Liver (tissue), 8 donors: ENCODE measurements at regions not wholly inside any gene's neighbourhood (a gene's known extent, or its start where the extent isn't known, plus 50 kb on each side); places are given as distances from the start of the nearest gene placed in this dataset.

Experiments used
- DNase-seq: peaks from one replicate; pipeline ENCODE4 v3.0.0-alpha.2; 2017; ENCODE audit warnings: low spot score
- H3K27ac ChIP-seq, 2 donors: one replicate each; pipeline ENCODE4 v1.7.0; 2013; ENCODE audit warnings: inconsistent platforms in 2 of 2, low read length in 2 of 2, control low read depth in 1 of 2, low read depth in 1 of 2, mild to moderate bottlenecking in 1 of 2
- H3K27me3 ChIP-seq, 4 donors: one replicate each; pipeline versions ENCODE4 v1.6.1 to v1.7.0; 2013; ENCODE audit warnings: low read length in 3 of 4, inconsistent platforms in 1 of 4, mild to moderate bottlenecking in 1 of 4, moderate library complexity in 1 of 4; ENCODE audit not compliant: control insufficient read depth in 4 of 4, insufficient read depth in 4 of 4
- H3K36me3 ChIP-seq, 4 donors: one replicate each; pipeline versions ENCODE4 v1.6.1 to v1.7.0; 2013; ENCODE audit warnings: low read length in 3 of 4, mild to moderate bottlenecking in 3 of 4, low read depth in 1 of 4, moderate library complexity in 1 of 4; ENCODE audit not compliant: control insufficient read depth in 4 of 4, insufficient read depth in 3 of 4
- H3K4me1 ChIP-seq, 4 donors: one replicate each; pipeline versions ENCODE4 v1.6.1 to v1.7.0; 2013; ENCODE audit warnings: low read length in 3 of 4, mild to moderate bottlenecking in 3 of 4, moderate library complexity in 1 of 4; ENCODE audit not compliant: control insufficient read depth in 4 of 4, insufficient read depth in 4 of 4
- H3K4me3 ChIP-seq, 3 donors: one replicate each; pipeline versions ENCODE4 v1.6.1 to v1.7.0; 2013; ENCODE audit warnings: low read length in 3 of 3, control low read depth in 1 of 3, low read depth in 1 of 3, mild to moderate bottlenecking in 1 of 3
- H3K9ac ChIP-seq, 2 donors: one replicate each; pipeline ENCODE4 v1.7.0; 2013; ENCODE audit warnings: low read length in 2 of 2, mild to moderate bottlenecking in 2 of 2, moderate library complexity in 2 of 2, control low read depth in 1 of 2, low read depth in 1 of 2
- H3K9me3 ChIP-seq, 4 donors: one replicate each; pipeline versions ENCODE4 v1.6.1 to v1.7.0; 2013; ENCODE audit warnings: low read length in 3 of 4; ENCODE audit not compliant: control insufficient read depth in 4 of 4
- ATF3 ChIP-seq: IDR thresholded peaks from 2 replicates; pipeline ENCODE4 v1.6.1; 2016; ENCODE audit warnings: antibody characterized with exemption
- CTCF ChIP-seq: fragments of 150-350 bp; IDR thresholded peaks from 2 replicates; pipeline ENCODE4 v1.5.1; 2017; ENCODE audit warnings: improper control_type of control experiment, low read depth, low read length; ENCODE audit not compliant: missing input control
- EGR1 ChIP-seq, 2 donors: IDR thresholded peaks; 2 replicates each; pipeline ENCODE4 v1.6.1; 2016 to 2018; ENCODE audit warnings: antibody characterized with exemption in 2 of 2, low read depth in 2 of 2
- FOXA1 ChIP-seq: IDR thresholded peaks from 2 replicates; pipeline ENCODE4 v1.6.1; 2016; ENCODE audit warnings: antibody characterized with exemption
- FOXA2 ChIP-seq: IDR thresholded peaks from 2 replicates; pipeline ENCODE4 v1.6.1; 2016; ENCODE audit warnings: antibody characterized with exemption
- GABPA ChIP-seq, 2 donors: IDR thresholded peaks in 1 of 2; conservative IDR thresholded peaks in 1 of 2; 2 replicates each; pipeline ENCODE4 v1.6.1; 2016; ENCODE audit warnings: antibody characterized with exemption in 2 of 2, mild to moderate bottlenecking in 1 of 2, moderate library complexity in 1 of 2
- HNF4A ChIP-seq, 2 donors: conservative IDR thresholded peaks; 2 replicates each; pipeline ENCODE4 v1.6.1; 2016; ENCODE audit warnings: antibody characterized with exemption in 2 of 2, mild to moderate bottlenecking in 2 of 2
- HNF4G ChIP-seq: IDR thresholded peaks from 2 replicates; pipeline ENCODE4 v1.6.1; 2016; ENCODE audit warnings: antibody characterized with exemption
- JUND ChIP-seq, 2 donors: IDR thresholded peaks; 2 replicates each; pipeline ENCODE4 v1.6.1; 2016; ENCODE audit warnings: antibody characterized with exemption in 2 of 2
- NR2F2 ChIP-seq: IDR thresholded peaks from 2 replicates; pipeline ENCODE4 v1.6.1; 2016; ENCODE audit warnings: antibody characterized with exemption
- RAD21 ChIP-seq, 2 donors: IDR thresholded peaks; 2 replicates each; pipeline ENCODE4 v1.6.1; 2016; ENCODE audit warnings: antibody characterized with exemption in 2 of 2, mild to moderate bottlenecking in 2 of 2
- RXRA ChIP-seq, 2 donors: IDR thresholded peaks; 2 replicates each; pipeline ENCODE4 v1.6.1; 2017 to 2018; ENCODE audit warnings: antibody characterized with exemption in 2 of 2, mild to moderate bottlenecking in 1 of 2
- SP1 ChIP-seq: IDR thresholded peaks from 2 replicates; pipeline ENCODE4 v1.6.1; 2018; ENCODE audit warnings: antibody characterized with exemption, mild to moderate bottlenecking
- TAF1 ChIP-seq: conservative IDR thresholded peaks from 2 replicates; pipeline ENCODE4 v1.6.1; 2016; ENCODE audit warnings: antibody characterized with exemption, mild to moderate bottlenecking
- YY1 ChIP-seq: IDR thresholded peaks from 2 replicates; pipeline ENCODE4 v1.6.1; 2016; ENCODE audit warnings: antibody characterized with exemption, mild to moderate bottlenecking
- ZBTB33 ChIP-seq: IDR thresholded peaks from 2 replicates; pipeline ENCODE4 v1.6.1; 2016; ENCODE audit warnings: antibody characterized with exemption
- whole genome bisulfite sequencing: extraction: QIAGEN DNeasy Blood & Tissue Kit; methylation state at CpG from one replicate; pipeline ENCODE4 v1.1.7; 2013; 5-methylcytosine and 5-hydroxymethylcytosine counted together
- TF ChIP-seq, protein P1 (sequence below): IDR thresholded peaks from 2 replicates; pipeline ENCODE4 v1.6.1; 2016; ENCODE audit warnings: antibody characterized with exemption, mild to moderate bottlenecking
- TF ChIP-seq, protein P2 (sequence below): IDR thresholded peaks from 2 replicates; pipeline ENCODE4 v1.6.1; 2016; ENCODE audit warnings: antibody characterized with exemption
- donor health status: healthy.
- donor health status: healthy.
- donor health status: healthy.
- donor health status: healthy.
- donor health status: healthy.

GRCh38 chr2:38509314-38509946, 93.3 kb downstream of the HNRNPLL start:
- H3K27ac ChIP-seq = no peak overlapping the region
- no peaks in the 10 kb centered on the region for H3K27me3 ChIP-seq
- H3K36me3 ChIP-seq = no peaks in the 10 kb centered on the region
- H3K4me1 ChIP-seq = peaks cover 0 to 7% (median 3%) of the 10 kb centered on the region in 4 donors
- TF ChIP-seq ATF3 = no peak
- TF ChIP-seq, protein P1, sequence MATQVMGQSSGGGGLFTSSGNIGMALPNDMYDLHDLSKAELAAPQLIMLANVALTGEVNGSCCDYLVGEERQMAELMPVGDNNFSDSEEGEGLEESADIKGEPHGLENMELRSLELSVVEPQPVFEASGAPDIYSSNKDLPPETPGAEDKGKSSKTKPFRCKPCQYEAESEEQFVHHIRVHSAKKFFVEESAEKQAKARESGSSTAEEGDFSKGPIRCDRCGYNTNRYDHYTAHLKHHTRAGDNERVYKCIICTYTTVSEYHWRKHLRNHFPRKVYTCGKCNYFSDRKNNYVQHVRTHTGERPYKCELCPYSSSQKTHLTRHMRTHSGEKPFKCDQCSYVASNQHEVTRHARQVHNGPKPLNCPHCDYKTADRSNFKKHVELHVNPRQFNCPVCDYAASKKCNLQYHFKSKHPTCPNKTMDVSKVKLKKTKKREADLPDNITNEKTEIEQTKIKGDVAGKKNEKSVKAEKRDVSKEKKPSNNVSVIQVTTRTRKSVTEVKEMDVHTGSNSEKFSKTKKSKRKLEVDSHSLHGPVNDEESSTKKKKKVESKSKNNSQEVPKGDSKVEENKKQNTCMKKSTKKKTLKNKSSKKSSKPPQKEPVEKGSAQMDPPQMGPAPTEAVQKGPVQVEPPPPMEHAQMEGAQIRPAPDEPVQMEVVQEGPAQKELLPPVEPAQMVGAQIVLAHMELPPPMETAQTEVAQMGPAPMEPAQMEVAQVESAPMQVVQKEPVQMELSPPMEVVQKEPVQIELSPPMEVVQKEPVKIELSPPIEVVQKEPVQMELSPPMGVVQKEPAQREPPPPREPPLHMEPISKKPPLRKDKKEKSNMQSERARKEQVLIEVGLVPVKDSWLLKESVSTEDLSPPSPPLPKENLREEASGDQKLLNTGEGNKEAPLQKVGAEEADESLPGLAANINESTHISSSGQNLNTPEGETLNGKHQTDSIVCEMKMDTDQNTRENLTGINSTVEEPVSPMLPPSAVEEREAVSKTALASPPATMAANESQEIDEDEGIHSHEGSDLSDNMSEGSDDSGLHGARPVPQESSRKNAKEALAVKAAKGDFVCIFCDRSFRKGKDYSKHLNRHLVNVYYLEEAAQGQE = no peak
- no peak for TF ChIP-seq ZBTB33
- no peak for TF ChIP-seq FOXA2
- no peak for TF ChIP-seq RXRA (IDR thresholded peaks at IDR 0.05)
- no peak for TF ChIP-seq EGR1 (IDR thresholded peaks at IDR 0.05; ENCODE audit: low read depth in 2 of 2)
- TF ChIP-seq RAD21 (IDR thresholded peaks at IDR 0.05) = no peak
- TF ChIP-seq SP1 = no peak
- no peak for TF ChIP-seq YY1
- no peak for TF ChIP-seq FOXA1
- TF ChIP-seq CTCF = no peak
- TF ChIP-seq HNF4A (conservative IDR thresholded peaks at IDR 0.05) = no peak
- TF ChIP-seq, protein P2, sequence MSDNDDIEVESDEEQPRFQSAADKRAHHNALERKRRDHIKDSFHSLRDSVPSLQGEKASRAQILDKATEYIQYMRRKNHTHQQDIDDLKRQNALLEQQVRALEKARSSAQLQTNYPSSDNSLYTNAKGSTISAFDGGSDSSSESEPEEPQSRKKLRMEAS = no peak
- TF ChIP-seq TAF1 = no peak
- no peak for TF ChIP-seq HNF4G
- TF ChIP-seq JUND (IDR thresholded peaks at IDR 0.05) = no peak
- no peak for TF ChIP-seq GABPA (IDR thresholded peaks at IDR 0.05 in 1 of 2, conservative IDR thresholded peaks at IDR 0.05 in 1 of 2)
- no peak for TF ChIP-seq NR2F2
- H3K4me3 ChIP-seq = no peak overlapping the region
- no peaks in the 10 kb centered on the region for H3K9me3 ChIP-seq
- H3K9ac ChIP-seq = no peak overlapping the region
- 80% methylated on average over 5 of the region's 5 CpGs for WGBS
- DNase-seq = no peak
